HEK293 (cell line): ENCODE measurements at regions not wholly inside any gene's neighbourhood (a gene's known extent, or its start where the extent isn't known, plus 50 kb on each side); places are given as distances from the start of the nearest gene placed in this dataset.

ENCODE experiments used
- CTCF ChIA-PET: fragments of 350-600 bp; formaldehyde crosslinking; extraction: SDS; loops from one replicate; lab custom pipeline; 2021; ENCODE audit warnings: antibody characterized with exemption; lab: Yijun Ruan, JAX
- POLR2A ChIA-PET: fragments of 300-600 bp; formaldehyde crosslinking; extraction: SDS; loops from one replicate; lab custom pipeline; 2020; ENCODE audit warnings: antibody characterized with exemption, inconsistent platforms; lab: Yijun Ruan, JAX
- H3K27ac ChIP-seq: fragments of 200-500 bp; sonication (Bioruptor generic); 2 replicates; pipeline ENCODE4 v1.5.1; 2014; ENCODE audit warnings: low read depth, low read length, control low read depth, inconsistent platforms; ENCODE audit errors: extremely low read depth
- H3K36me3 ChIP-seq, 2 experiments: fragments of 200-500 bp in 1 of 2; sonication (Bioruptor generic) in 1 of 2; 1 replicate in 1 of 2; 2 replicates in 1 of 2; pipeline ENCODE4 v1.5.1; 2014 to 2017; ENCODE audit warnings: inconsistent platforms in 2 of 2, low read length in 2 of 2; ENCODE audit not compliant: control insufficient read depth in 2 of 2, insufficient read depth in 1 of 2
- H3K4me1 ChIP-seq: fragments of 200-500 bp; sonication (Bioruptor generic); 2 replicates; pipeline ENCODE4 v1.5.1; 2014; ENCODE audit warnings: mild to moderate bottlenecking, low read length, inconsistent platforms; ENCODE audit not compliant: control insufficient read depth, insufficient read depth
- H3K4me3 ChIP-seq: 2 replicates; pipeline ENCODE4 v1.5.1; 2011; ENCODE audit warnings: low read depth, mild to moderate bottlenecking, control low read depth, low read length, moderate library complexity
- H3K9me3 ChIP-seq: fragments of 200-500 bp; sonication (Bioruptor generic); 2 replicates; pipeline ENCODE4 v1.5.1; 2014; ENCODE audit warnings: low read depth, low read length, inconsistent platforms; ENCODE audit not compliant: control insufficient read depth, insufficient read depth
- HOXA7 ChIP-seq: sonication (generic); formaldehyde crosslinking; IDR thresholded peaks from 2 replicates; pipeline ENCODE4 v1.8.1; 2022; ENCODE audit warnings: missing genetic modification reagents, borderline replicate concordance
- SETDB1 ChIP-seq: IDR thresholded peaks from one replicate; pipeline ENCODE4 v1.6.1; 2017; ENCODE audit warnings: mild to moderate bottlenecking, low read length, moderate library complexity, mixed read lengths; ENCODE audit not compliant: insufficient read length
- YY2 ChIP-seq: fragments of 450-650 bp; formaldehyde crosslinking; IDR thresholded peaks from 2 replicates; pipeline ENCODE4 v1.5.1; 2016; ENCODE audit warnings: missing biosample characterization, missing genetic modification characterization
- ZNF202 ChIP-seq: fragments of 450-650 bp; formaldehyde crosslinking; IDR thresholded peaks from 2 replicates; pipeline ENCODE4 v1.5.1; 2016; ENCODE audit warnings: missing biosample characterization, missing genetic modification characterization, borderline replicate concordance
- ZNF404 ChIP-seq: fragments of 450-650 bp; formaldehyde crosslinking; IDR thresholded peaks from 2 replicates; pipeline ENCODE4 v1.5.1; 2017; ENCODE audit warnings: missing biosample characterization, missing genetic modification characterization
- ZNF416 ChIP-seq: fragments of 450-650 bp; formaldehyde crosslinking; IDR thresholded peaks from 2 replicates; pipeline ENCODE4 v1.5.1; 2016; ENCODE audit warnings: missing biosample characterization, missing genetic modification characterization
- ZNF423 ChIP-seq: fragments of 450-650 bp; formaldehyde crosslinking; IDR thresholded peaks from 2 replicates; pipeline ENCODE4 v1.5.1; 2016; ENCODE audit warnings: missing biosample characterization, missing genetic modification characterization
- ZNF529 ChIP-seq: fragments of 450-650 bp; formaldehyde crosslinking; IDR thresholded peaks from 2 replicates; pipeline ENCODE4 v1.5.1; 2017; ENCODE audit warnings: missing genetic modification characterization, missing biosample characterization; ENCODE audit not compliant: insufficient replicate concordance
- ZNF558 ChIP-seq: fragments of 450-650 bp; formaldehyde crosslinking; IDR thresholded peaks from 2 replicates; pipeline ENCODE4 v1.5.1; 2016; ENCODE audit warnings: missing biosample characterization, missing genetic modification characterization
- ZNF701 ChIP-seq: fragments of 450-650 bp; formaldehyde crosslinking; IDR thresholded peaks from 2 replicates; pipeline ENCODE4 v1.5.1; 2016; ENCODE audit warnings: missing biosample characterization, missing genetic modification characterization
- ZNF830 ChIP-seq: fragments of 450-650 bp; IDR thresholded peaks from 2 replicates; pipeline ENCODE4 v1.5.0; 2018; ENCODE audit warnings: missing biosample characterization, missing genetic modification characterization, low read depth, mild to moderate bottlenecking, moderate library complexity
- TF ChIP-seq, protein P1 (sequence below): fragments of 450-650 bp; formaldehyde crosslinking; IDR thresholded peaks from 2 replicates; pipeline ENCODE4 v1.5.1; 2016; ENCODE audit warnings: missing biosample characterization, missing genetic modification characterization
- TF ChIP-seq, protein P2 (sequence below): fragments of 450-650 bp; formaldehyde crosslinking; IDR thresholded peaks from 2 replicates; pipeline ENCODE4 v1.5.1; 2016; ENCODE audit warnings: missing biosample characterization, missing genetic modification characterization
- TF ChIP-seq, protein P3 (sequence below): fragments of 450-650 bp; formaldehyde crosslinking; IDR thresholded peaks from 2 replicates; pipeline ENCODE4 v1.5.1; 2016; ENCODE audit warnings: missing biosample characterization, missing genetic modification characterization, low read depth
- TF ChIP-seq, protein P4 (sequence below): fragments of 450-650 bp; formaldehyde crosslinking; IDR thresholded peaks from 2 replicates; pipeline ENCODE4 v1.5.1; 2016; ENCODE audit warnings: missing biosample characterization, missing genetic modification characterization
- TF ChIP-seq, protein P5 (sequence below): fragments of 450-650 bp; formaldehyde crosslinking; IDR thresholded peaks from 2 replicates; pipeline ENCODE4 v1.5.1; 2016; ENCODE audit warnings: missing biosample characterization, missing genetic modification characterization
- TF ChIP-seq, protein P6 (sequence below): fragments of 450-650 bp; formaldehyde crosslinking; IDR thresholded peaks from 2 replicates; pipeline ENCODE4 v1.5.1; 2016; ENCODE audit warnings: missing biosample characterization, missing genetic modification characterization, low read depth
- TF ChIP-seq, protein P7 (sequence below): fragments of 450-650 bp; IDR thresholded peaks from 2 replicates; pipeline ENCODE4 v1.5.1; 2018; ENCODE audit warnings: missing biosample characterization, mild to moderate bottlenecking, missing genetic modification characterization
- TF ChIP-seq, protein P8 (sequence below): fragments of 450-650 bp; formaldehyde crosslinking; IDR thresholded peaks from 2 replicates; pipeline ENCODE4 v1.5.1; 2016; ENCODE audit warnings: missing biosample characterization, missing genetic modification characterization, borderline replicate concordance

DNA sequence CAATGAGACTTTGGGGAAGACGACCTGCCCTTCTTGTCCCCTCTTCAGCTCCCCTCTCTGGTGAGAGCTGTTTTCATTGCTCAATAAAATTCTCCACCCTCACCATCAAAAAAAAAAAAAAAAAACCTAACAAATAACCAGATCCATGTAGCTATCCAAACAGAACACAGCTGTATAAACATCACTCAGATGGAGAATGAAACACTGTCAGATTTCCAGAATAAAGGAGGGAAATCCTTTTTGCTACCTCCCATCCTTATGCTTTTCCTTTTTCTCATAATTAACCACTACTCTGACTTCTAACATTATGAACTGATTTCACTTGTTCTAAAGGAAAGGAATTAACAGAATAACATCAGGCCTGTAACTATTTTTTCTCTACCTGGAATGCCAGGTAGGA, 155.6 kb downstream of the PPP4R3C start:
- no peak overlapping the region for H3K27ac ChIP-seq
- ChIA-PET CTCF (no interaction called here), POLR2A (no interaction called here)
- H3K4me3 ChIP-seq, result no peak overlapping the region
- no peaks in the 10 kb centered on the region for H3K36me3 ChIP-seq
- no peaks in the 10 kb centered on the region for H3K9me3 ChIP-seq
- H3K4me1 ChIP-seq, result no peaks in the 10 kb centered on the region
- no peak for TF ChIP-seq ZNF529
- no peak for TF ChIP-seq YY2 (tag by site-specific recombination)
- TF ChIP-seq ZNF423 (tag by site-specific recombination), result no peak
- TF ChIP-seq ZNF404 (tag by site-specific recombination), result no peak
- TF ChIP-seq, protein P1, sequence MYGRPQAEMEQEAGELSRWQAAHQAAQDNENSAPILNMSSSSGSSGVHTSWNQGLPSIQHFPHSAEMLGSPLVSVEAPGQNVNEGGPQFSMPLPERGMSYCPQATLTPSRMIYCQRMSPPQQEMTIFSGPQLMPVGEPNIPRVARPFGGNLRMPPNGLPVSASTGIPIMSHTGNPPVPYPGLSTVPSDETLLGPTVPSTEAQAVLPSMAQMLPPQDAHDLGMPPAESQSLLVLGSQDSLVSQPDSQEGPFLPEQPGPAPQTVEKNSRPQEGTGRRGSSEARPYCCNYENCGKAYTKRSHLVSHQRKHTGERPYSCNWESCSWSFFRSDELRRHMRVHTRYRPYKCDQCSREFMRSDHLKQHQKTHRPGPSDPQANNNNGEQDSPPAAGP, result no peak
- TF ChIP-seq ZNF558 (tag by site-specific recombination), result no peak
- TF ChIP-seq, protein P2, sequence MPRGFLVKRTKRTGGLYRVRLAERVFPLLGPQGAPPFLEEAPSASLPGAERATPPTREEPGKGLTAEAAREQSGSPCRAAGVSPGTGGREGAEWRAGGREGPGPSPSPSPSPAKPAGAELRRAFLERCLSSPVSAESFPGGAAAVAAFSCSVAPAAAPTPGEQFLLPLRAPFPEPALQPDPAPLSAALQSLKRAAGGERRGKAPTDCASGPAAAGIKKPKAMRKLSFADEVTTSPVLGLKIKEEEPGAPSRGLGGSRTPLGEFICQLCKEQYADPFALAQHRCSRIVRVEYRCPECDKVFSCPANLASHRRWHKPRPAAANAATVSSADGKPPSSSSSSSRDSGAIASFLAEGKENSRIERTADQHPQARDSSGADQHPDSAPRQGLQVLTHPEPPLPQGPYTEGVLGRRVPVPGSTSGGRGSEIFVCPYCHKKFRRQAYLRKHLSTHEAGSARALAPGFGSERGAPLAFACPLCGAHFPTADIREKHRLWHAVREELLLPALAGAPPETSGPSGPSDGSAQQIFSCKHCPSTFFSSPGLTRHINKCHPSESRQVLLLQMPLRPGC, result no peak
- TF ChIP-seq, protein P3, sequence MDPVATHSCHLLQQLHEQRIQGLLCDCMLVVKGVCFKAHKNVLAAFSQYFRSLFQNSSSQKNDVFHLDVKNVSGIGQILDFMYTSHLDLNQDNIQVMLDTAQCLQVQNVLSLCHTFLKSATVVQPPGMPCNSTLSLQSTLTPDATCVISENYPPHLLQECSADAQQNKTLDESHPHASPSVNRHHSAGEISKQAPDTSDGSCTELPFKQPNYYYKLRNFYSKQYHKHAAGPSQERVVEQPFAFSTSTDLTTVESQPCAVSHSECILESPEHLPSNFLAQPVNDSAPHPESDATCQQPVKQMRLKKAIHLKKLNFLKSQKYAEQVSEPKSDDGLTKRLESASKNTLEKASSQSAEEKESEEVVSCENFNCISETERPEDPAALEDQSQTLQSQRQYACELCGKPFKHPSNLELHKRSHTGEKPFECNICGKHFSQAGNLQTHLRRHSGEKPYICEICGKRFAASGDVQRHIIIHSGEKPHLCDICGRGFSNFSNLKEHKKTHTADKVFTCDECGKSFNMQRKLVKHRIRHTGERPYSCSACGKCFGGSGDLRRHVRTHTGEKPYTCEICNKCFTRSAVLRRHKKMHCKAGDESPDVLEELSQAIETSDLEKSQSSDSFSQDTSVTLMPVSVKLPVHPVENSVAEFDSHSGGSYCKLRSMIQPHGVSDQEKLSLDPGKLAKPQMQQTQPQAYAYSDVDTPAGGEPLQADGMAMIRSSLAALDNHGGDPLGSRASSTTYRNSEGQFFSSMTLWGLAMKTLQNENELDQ (tag by site-specific recombination), result no peak
- TF ChIP-seq, protein P4, sequence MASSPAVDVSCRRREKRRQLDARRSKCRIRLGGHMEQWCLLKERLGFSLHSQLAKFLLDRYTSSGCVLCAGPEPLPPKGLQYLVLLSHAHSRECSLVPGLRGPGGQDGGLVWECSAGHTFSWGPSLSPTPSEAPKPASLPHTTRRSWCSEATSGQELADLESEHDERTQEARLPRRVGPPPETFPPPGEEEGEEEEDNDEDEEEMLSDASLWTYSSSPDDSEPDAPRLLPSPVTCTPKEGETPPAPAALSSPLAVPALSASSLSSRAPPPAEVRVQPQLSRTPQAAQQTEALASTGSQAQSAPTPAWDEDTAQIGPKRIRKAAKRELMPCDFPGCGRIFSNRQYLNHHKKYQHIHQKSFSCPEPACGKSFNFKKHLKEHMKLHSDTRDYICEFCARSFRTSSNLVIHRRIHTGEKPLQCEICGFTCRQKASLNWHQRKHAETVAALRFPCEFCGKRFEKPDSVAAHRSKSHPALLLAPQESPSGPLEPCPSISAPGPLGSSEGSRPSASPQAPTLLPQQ (tag by site-specific recombination), result no peak
- TF ChIP-seq, protein P5, sequence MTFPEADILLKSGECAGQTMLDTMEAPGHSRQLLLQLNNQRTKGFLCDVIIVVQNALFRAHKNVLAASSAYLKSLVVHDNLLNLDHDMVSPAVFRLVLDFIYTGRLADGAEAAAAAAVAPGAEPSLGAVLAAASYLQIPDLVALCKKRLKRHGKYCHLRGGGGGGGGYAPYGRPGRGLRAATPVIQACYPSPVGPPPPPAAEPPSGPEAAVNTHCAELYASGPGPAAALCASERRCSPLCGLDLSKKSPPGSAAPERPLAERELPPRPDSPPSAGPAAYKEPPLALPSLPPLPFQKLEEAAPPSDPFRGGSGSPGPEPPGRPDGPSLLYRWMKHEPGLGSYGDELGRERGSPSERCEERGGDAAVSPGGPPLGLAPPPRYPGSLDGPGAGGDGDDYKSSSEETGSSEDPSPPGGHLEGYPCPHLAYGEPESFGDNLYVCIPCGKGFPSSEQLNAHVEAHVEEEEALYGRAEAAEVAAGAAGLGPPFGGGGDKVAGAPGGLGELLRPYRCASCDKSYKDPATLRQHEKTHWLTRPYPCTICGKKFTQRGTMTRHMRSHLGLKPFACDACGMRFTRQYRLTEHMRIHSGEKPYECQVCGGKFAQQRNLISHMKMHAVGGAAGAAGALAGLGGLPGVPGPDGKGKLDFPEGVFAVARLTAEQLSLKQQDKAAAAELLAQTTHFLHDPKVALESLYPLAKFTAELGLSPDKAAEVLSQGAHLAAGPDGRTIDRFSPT (tag by site-specific recombination), result no peak
- TF ChIP-seq, protein P6, sequence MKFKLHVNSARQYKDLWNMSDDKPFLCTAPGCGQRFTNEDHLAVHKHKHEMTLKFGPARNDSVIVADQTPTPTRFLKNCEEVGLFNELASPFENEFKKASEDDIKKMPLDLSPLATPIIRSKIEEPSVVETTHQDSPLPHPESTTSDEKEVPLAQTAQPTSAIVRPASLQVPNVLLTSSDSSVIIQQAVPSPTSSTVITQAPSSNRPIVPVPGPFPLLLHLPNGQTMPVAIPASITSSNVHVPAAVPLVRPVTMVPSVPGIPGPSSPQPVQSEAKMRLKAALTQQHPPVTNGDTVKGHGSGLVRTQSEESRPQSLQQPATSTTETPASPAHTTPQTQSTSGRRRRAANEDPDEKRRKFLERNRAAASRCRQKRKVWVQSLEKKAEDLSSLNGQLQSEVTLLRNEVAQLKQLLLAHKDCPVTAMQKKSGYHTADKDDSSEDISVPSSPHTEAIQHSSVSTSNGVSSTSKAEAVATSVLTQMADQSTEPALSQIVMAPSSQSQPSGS (tag by site-specific recombination), result no peak
- TF ChIP-seq, protein P7, sequence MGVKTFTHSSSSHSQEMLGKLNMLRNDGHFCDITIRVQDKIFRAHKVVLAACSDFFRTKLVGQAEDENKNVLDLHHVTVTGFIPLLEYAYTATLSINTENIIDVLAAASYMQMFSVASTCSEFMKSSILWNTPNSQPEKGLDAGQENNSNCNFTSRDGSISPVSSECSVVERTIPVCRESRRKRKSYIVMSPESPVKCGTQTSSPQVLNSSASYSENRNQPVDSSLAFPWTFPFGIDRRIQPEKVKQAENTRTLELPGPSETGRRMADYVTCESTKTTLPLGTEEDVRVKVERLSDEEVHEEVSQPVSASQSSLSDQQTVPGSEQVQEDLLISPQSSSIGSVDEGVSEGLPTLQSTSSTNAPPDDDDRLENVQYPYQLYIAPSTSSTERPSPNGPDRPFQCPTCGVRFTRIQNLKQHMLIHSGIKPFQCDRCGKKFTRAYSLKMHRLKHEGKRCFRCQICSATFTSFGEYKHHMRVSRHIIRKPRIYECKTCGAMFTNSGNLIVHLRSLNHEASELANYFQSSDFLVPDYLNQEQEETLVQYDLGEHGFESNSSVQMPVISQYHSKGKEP (tag by site-specific recombination), result no peak
- TF ChIP-seq, protein P8, sequence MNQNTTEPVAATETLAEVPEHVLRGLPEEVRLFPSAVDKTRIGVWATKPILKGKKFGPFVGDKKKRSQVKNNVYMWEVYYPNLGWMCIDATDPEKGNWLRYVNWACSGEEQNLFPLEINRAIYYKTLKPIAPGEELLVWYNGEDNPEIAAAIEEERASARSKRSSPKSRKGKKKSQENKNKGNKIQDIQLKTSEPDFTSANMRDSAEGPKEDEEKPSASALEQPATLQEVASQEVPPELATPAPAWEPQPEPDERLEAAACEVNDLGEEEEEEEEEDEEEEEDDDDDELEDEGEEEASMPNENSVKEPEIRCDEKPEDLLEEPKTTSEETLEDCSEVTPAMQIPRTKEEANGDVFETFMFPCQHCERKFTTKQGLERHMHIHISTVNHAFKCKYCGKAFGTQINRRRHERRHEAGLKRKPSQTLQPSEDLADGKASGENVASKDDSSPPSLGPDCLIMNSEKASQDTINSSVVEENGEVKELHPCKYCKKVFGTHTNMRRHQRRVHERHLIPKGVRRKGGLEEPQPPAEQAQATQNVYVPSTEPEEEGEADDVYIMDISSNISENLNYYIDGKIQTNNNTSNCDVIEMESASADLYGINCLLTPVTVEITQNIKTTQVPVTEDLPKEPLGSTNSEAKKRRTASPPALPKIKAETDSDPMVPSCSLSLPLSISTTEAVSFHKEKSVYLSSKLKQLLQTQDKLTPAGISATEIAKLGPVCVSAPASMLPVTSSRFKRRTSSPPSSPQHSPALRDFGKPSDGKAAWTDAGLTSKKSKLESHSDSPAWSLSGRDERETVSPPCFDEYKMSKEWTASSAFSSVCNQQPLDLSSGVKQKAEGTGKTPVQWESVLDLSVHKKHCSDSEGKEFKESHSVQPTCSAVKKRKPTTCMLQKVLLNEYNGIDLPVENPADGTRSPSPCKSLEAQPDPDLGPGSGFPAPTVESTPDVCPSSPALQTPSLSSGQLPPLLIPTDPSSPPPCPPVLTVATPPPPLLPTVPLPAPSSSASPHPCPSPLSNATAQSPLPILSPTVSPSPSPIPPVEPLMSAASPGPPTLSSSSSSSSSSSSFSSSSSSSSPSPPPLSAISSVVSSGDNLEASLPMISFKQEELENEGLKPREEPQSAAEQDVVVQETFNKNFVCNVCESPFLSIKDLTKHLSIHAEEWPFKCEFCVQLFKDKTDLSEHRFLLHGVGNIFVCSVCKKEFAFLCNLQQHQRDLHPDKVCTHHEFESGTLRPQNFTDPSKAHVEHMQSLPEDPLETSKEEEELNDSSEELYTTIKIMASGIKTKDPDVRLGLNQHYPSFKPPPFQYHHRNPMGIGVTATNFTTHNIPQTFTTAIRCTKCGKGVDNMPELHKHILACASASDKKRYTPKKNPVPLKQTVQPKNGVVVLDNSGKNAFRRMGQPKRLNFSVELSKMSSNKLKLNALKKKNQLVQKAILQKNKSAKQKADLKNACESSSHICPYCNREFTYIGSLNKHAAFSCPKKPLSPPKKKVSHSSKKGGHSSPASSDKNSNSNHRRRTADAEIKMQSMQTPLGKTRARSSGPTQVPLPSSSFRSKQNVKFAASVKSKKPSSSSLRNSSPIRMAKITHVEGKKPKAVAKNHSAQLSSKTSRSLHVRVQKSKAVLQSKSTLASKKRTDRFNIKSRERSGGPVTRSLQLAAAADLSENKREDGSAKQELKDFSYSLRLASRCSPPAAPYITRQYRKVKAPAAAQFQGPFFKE (tag by site-specific recombination), result no peak
- TF ChIP-seq ZNF830 (tag by site-specific recombination), result no peak
- no peak for TF ChIP-seq ZNF202
- TF ChIP-seq HOXA7 (CRISPR knock-in tag), result no peak
- TF ChIP-seq ZNF416 (tag by site-specific recombination), result no peak
- no peak for TF ChIP-seq ZNF701 (tag by site-specific recombination)
- no peak for TF ChIP-seq SETDB1
